Stimulated activated memory B cell treated with anti-CD40 and anti-IgM and Interleukin-4, amounts not matched to agents 10 μg/mL and 1 μg/mL and 100 μg/mL, for 72 hours (primary cell): ENCODE measurements at regions not wholly inside any gene's neighbourhood (a gene's known extent, or its start where the extent isn't known, plus 50 kb on each side); places are given as distances from the start of the nearest gene placed in this dataset.
"Not testable (repeated sequence)": the region's sequence is repeated elsewhere in the genome, so short reads cannot be mapped to it uniquely, and the experiment has no call there.

Experiments
- ATAC-seq: fragments of 150-1000 bp; cut with Tn5 transposase; 2 replicates; pipeline ENCODE4 v1.10.0; 2021
- H3K27ac Mint-ChIP-seq: one replicate; pipeline ENCODE4 v1.8.0; 2022; ENCODE audit warnings: mild to moderate bottlenecking, mixed read lengths
- H3K27me3 Mint-ChIP-seq: one replicate; pipeline ENCODE4 v1.8.0; 2022; ENCODE audit warnings: mixed read lengths
- H3K36me3 Mint-ChIP-seq: one replicate; pipeline ENCODE4 v1.8.0; 2022; ENCODE audit warnings: mixed read lengths
- H3K4me1 Mint-ChIP-seq: one replicate; pipeline ENCODE4 v1.8.0; 2022; ENCODE audit warnings: mixed read lengths
- H3K4me3 Mint-ChIP-seq: one replicate; pipeline ENCODE4 v1.8.0; 2022; ENCODE audit warnings: mild to moderate bottlenecking, moderate library complexity, mixed read lengths
- H3K9me3 Mint-ChIP-seq: one replicate; pipeline ENCODE4 v1.8.0; 2022; ENCODE audit warnings: mixed read lengths

DNA sequence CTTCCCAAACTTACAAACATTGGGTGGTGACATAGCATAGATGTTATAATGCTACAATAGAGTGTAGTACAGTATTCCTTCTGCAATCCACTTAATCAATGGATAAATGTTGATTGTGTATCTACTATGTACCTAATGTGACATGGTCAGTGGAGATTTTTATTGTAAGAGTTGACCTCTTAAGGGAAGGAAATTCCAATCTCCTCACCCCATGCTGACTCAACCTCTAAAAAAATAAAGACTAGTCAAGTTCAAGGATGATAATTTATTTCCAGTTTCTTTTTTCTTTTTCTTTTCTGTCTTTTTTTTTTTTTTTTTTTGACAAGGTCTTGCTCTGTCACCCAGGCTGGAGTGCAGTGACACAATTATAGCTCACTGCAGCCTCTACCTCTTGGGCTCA lies 206.5 kb upstream of the STS start:
- H3K27ac Mint-ChIP-seq: no peak overlapping the region
- H3K36me3 Mint-ChIP-seq: no peaks in the 10 kb centered on the region
- no peak for ATAC-seq
- H3K4me3 Mint-ChIP-seq: no peak overlapping the region
- H3K9me3 Mint-ChIP-seq: peaks cover 3% of the 10 kb centered on the region
- H3K27me3 Mint-ChIP-seq: no peaks in the 10 kb centered on the region
- no peaks in the 10 kb centered on the region for H3K4me1 Mint-ChIP-seq

DNA sequence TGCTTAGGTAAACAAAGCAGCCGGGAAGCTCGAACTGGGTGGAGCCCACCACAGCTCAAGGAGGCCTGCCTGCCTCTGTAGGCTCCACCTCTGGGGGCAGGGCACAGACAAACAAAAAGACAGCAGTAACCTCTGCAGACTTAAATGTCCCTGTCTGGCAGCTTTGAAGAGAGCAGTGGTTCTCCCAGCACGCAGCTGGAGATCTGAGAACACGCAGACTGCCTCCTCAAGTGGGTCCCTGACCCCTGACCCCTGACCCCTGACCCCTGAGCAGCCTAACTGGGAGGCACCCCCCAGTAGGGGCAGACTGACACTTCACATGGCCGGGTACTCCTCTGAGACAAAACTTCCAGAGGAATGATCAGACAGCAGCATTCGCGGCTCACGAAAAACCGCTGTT lies 214.6 kb upstream of the STS start:
- H3K4me1 Mint-ChIP-seq, ATAC-seq, H3K4me3 Mint-ChIP-seq, H3K27me3 Mint-ChIP-seq, H3K9me3 Mint-ChIP-seq, H3K36me3 Mint-ChIP-seq, H3K27ac Mint-ChIP-seq: not testable (repeated sequence)

DNA sequence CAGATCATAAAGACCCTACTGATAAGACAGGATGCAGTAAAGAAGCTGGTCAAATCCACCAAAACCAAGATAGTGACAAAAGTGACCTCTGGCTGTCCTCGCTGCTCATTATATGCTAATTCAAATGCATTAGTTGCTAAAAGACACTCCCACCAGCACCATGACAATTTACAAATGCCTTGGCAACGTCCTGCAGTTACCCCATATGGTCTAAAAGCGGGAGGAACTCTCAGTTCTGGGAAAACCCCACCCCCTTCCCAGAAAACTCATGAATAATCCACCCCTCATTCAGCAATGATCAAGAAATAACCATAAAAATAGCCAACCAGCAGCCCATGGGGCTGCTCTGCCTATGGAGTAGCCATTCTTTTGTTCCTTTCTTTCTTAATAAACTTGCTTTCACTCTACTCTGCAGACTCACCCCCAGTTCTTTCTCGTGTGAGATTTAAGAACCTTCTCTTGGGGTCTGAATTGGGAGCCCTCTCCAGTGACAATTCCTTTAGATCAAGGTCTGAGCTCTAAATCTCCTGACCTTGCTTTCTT lies 217.1 kb upstream of the STS start:
- no peak for ATAC-seq
- Mint-ChIP-seq H3K27ac (no peak overlapping the region), H3K9me3 (no peaks in the 10 kb centered on the region), H3K4me3 (no peak overlapping the region), H3K27me3 (no peaks in the 10 kb centered on the region), H3K4me1 (no peaks in the 10 kb centered on the region), H3K36me3 (no peaks in the 10 kb centered on the region)

DNA sequence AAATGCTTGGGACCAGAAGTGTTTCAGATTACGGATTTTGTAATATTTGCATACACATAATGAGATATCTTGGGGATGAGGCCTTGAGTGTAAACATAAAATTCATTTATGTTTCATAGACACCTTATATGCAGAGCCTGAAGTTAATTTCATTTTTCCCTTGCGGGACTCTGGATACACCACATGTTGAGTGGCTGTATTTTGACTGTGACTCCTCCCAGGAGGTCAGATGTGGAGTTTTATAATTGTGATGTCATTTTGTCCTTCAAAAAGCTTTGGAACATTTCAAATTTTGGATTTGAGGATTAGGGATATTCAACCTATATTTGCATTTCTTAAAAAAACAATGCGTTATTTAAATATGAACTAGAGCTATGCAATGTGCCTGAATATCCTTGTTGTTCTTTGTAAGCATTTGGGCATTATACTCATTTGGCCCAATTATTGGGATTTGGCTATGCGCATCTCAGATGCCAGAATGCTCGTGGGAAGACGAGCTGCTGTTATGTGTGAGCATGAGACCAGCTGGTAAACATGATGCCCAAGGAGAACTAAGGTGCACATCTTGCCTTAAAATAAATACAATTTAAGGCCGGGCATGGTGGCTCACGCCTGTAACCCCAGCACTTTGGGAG lies 223.0 kb upstream of the STS start:
- no peak overlapping the region for H3K27ac Mint-ChIP-seq
- no peaks in the 10 kb centered on the region for H3K9me3 Mint-ChIP-seq
- no peaks in the 10 kb centered on the region for H3K4me1 Mint-ChIP-seq
- no peaks in the 10 kb centered on the region for H3K27me3 Mint-ChIP-seq
- H3K36me3 Mint-ChIP-seq: no peaks in the 10 kb centered on the region
- H3K4me3 Mint-ChIP-seq: no peak overlapping the region
- no peak for ATAC-seq

DNA sequence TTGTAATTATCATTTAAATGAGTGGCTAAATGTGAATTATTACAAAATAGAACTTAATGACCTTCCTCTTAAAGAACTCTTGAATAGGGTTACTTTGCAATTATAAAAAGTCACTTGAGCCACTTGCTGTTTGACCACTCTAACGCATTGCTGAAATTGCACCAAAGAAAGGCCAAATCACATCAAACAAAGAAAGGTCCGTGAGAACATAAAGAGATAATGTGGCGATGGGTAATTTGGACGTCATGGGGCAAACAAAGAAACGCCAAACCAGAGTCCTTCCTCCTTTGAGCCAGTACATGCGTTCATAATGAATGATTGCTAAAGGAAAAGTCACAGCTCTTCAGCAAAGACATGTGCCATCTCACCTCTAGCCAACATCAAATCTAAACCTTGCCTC lies 229.8 kb upstream of the STS start:
- H3K27ac Mint-ChIP-seq: no peak overlapping the region
- no peaks in the 10 kb centered on the region for H3K27me3 Mint-ChIP-seq
- H3K36me3 Mint-ChIP-seq: no peaks in the 10 kb centered on the region
- H3K4me1 Mint-ChIP-seq: no peaks in the 10 kb centered on the region
- no peak for ATAC-seq
- H3K4me3 Mint-ChIP-seq: no peak overlapping the region
- no peaks in the 10 kb centered on the region for H3K9me3 Mint-ChIP-seq

DNA sequence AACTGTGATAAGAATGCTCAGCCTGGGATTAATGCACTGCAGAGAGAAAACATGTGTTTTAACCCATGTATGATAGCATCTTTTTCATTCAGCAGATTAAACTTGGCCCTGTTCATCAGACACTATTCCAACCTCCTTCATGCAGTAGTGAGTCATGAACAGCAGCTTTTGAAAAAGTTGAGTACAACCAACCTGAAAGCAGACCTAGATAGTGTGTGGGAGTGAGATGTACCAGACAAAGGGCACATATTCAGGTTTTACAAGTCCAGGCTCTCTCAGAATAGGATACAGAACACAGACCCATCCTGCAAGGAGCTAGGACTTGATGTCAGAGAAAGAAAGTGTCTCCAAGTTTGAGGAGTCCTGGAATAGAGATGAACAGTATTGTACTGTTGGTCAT lies 237.3 kb upstream of the STS start:
- Mint-ChIP-seq H3K36me3 (no peaks in the 10 kb centered on the region), H3K4me1 (peaks cover 5% of the 10 kb centered on the region), H3K27me3 (no peaks in the 10 kb centered on the region), H3K9me3 (no peaks in the 10 kb centered on the region), H3K27ac (no peak overlapping the region), H3K4me3 (no peak overlapping the region)
- no peak for ATAC-seq

DNA sequence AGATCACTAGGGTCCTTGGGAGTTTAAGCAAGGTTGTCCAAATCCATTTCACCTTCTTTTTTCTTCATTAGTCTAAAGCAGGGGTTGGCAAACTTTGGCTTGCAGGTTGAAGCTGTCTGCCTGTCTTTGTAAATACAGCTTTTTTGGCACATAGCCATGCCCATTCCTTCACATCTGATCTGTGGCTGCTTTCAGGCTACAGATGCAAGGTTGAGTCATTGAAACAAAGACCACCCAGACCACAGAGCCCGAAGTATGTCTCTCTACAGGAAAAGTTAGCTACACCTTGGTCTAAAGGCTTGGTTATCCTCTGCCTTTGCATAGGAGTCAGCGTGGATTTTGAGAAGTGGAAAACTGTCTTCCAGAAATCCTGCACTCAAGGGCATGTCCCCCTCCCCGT lies 238.1 kb upstream of the STS start:
- no peak for ATAC-seq
- Mint-ChIP-seq H3K9me3 (no peaks in the 10 kb centered on the region), H3K27me3 (no peaks in the 10 kb centered on the region), H3K36me3 (no peaks in the 10 kb centered on the region), H3K4me1 (peaks cover 5% of the 10 kb centered on the region), H3K4me3 (no peak overlapping the region), H3K27ac (no peak overlapping the region)

DNA sequence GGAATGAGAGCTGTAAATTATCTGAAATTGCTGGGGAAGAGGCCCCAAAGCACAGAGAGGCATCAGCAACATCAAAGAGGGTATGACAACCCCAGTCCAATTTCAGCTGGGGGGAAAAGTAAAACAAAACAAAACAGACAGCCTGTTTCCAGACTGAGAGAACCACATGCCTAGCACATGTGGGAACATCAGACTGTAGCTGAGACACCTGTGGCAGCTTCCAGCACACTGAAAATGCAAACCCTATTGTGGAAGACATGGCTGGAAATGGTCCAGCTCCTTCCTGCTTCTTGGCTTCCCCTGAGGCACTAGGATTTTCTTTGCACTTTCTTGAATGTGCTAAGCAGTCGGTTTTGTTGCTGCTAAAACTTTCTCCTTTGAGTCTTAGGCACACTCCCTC lies 240.9 kb upstream of the STS start:
- H3K9me3 Mint-ChIP-seq: no peaks in the 10 kb centered on the region
- H3K36me3 Mint-ChIP-seq: no peaks in the 10 kb centered on the region
- no peak for ATAC-seq
- no peaks in the 10 kb centered on the region for H3K27me3 Mint-ChIP-seq
- no peak overlapping the region for H3K4me3 Mint-ChIP-seq
- H3K27ac Mint-ChIP-seq: no peak overlapping the region
- H3K4me1 Mint-ChIP-seq: peaks cover 5% of the 10 kb centered on the region

DNA sequence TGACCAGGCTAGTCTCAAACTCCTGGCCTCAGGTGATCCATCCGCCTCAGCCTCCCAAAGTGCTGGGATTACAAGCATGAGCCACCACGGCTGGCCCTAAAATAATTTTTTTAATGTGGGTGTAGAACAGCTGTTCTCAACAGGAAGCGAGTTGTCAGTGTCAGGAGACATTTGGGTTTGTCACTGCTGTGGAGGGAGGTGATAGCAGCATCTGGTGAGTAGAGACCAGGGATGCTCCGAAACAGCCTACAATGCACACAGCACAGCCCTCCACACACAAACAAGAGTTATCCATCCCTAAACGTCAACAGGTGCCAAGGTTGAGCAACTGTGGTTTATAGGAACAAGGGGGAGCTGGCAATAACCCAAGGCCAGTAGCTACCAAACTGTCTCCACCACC lies 243.4 kb upstream of the STS start:
- no peaks in the 10 kb centered on the region for H3K27me3 Mint-ChIP-seq

DNA sequence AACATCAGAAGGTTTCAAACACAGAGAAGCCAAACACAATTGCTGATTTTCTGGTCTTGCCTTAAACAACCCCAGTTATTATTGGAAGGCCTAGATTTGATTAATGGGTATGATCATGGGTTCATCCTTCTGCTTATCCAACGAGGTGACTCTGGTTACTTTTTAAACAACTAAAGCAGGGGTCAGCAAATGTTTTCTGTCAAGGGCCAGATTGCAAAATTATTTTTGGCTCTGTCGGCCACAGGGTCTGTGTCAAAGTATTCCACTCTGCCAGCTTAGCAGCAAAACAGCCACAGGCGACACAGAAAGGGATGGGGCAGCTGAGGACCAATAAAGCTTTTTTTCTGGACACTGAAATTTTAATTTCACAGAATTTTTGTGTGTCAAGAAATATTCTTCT lies 249.1 kb upstream of the STS start:
- Mint-ChIP-seq H3K36me3 (no peaks in the 10 kb centered on the region), H3K27me3 (no peaks in the 10 kb centered on the region), H3K27ac (no peak overlapping the region), H3K4me3 (no peak overlapping the region), H3K9me3 (no peaks in the 10 kb centered on the region), H3K4me1 (no peaks in the 10 kb centered on the region)
- ATAC-seq: no peak

More for the DNA sequence above, 243.4 kb upstream of the STS start:
- H3K9me3 Mint-ChIP-seq: no peaks in the 10 kb centered on the region
- no peaks in the 10 kb centered on the region for H3K4me1 Mint-ChIP-seq
- no peaks in the 10 kb centered on the region for H3K36me3 Mint-ChIP-seq
- no peak for ATAC-seq
- H3K4me3 Mint-ChIP-seq: no peak overlapping the region
- no peak overlapping the region for H3K27ac Mint-ChIP-seq

DNA sequence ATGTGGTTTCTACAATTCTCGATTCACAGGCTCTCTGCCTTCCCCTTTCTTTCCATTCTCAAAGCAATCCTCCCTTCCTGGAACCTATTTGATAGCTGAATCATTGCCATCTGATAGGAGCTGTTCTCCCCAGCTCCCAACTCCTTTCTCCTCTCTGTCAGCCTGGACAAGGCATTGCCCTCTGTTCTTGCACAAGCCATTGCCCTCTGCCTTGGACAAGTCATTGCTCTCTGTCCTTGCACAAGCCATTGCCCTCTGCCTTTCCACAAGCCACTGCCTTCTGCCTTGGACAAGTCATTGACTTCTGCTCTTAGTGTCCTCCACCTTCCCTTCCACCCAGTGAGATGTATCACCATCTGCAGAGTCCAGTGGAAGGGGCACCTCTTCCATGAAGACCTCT lies 256.1 kb upstream of the STS start:
- Mint-ChIP-seq H3K36me3 (peaks cover 7% of the 10 kb centered on the region), H3K4me1 (no peaks in the 10 kb centered on the region), H3K4me3 (no peak overlapping the region), H3K27me3 (no peaks in the 10 kb centered on the region), H3K9me3 (peaks cover 9% of the 10 kb centered on the region), H3K27ac (no peak overlapping the region)
- ATAC-seq: no peak

DNA sequence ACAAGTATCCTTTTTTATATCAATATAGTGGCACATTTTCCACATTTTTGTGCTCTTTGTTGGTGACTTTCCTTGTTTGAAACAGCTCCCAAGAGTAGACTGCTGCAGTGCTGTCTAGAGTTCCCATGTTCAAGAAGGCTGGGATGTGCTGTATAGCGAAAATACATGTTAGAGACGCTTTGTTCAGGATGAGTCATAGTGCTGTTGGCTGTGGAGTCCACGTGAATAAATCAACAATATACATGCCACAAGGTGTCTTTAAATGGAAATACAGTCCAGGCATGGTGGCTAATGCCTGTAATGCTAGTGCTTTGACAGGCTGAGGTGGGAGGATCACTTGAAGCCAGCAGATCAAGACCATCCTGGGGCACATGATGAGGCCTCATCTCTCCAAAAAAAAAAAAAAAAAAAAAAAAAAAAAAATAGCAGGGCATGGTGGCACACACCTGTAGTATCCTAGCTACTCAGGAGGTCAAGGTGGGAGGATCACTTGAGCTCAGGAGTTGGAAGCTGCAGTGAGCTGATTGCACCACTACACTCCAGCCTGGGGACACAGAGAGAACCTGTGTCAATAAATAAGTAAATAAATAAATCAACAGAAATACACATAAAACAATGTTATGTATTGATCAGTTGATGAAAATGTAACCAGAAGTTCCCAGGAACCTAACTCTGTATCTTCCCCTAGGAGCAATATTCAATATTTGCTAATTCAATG lies 256.8 kb upstream of the STS start:
- H3K27me3 Mint-ChIP-seq: no peaks in the 10 kb centered on the region
- H3K36me3 Mint-ChIP-seq: peaks cover 7% of the 10 kb centered on the region
- H3K27ac Mint-ChIP-seq: no peak overlapping the region
- no peak overlapping the region for H3K4me3 Mint-ChIP-seq
- ATAC-seq: no peak
- peaks cover 9% of the 10 kb centered on the region for H3K9me3 Mint-ChIP-seq
- no peaks in the 10 kb centered on the region for H3K4me1 Mint-ChIP-seq

DNA sequence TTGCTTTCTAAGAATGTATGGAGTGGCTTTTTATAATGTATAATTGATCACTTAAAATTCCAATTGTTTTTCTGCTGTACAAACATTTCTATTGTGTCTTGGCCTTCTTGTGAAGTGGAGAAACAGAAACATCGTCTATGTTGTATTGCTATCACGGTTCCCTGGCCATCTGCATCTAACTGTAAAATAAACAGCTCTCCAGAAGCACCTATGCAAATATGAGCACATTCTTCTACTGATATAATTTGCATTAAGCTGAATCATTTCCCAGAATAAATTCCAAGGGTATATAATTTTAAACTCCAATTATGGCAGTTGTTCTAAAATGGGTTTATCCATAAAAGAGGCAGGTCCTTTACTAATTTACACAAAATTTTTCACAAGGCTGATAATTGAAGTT lies 261.6 kb upstream of the STS start:
- no peak overlapping the region for H3K4me3 Mint-ChIP-seq
- H3K4me1 Mint-ChIP-seq: no peaks in the 10 kb centered on the region
- H3K9me3 Mint-ChIP-seq: peaks cover 3% of the 10 kb centered on the region
- H3K27me3 Mint-ChIP-seq: no peaks in the 10 kb centered on the region
- H3K36me3 Mint-ChIP-seq: no peaks in the 10 kb centered on the region
- no peak overlapping the region for H3K27ac Mint-ChIP-seq
- no peak for ATAC-seq

DNA sequence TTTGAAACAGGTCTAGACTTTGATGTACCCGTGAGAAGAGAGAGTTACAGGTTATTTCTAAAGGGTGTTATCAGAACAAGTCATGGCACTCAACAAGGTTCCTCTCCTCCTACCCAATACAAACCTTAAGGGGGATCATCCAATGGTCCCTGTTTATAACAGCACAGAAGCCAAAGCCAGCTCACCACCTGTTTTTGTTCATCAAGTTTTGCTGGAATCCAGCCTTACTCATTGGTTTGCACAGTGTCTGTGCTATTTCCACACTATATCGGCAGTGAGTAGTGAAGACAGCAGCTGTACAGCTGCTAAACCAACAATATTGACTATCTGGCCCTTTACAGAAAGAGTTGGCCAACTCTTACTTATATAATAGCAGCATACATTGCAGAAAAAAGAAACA lies 262.1 kb upstream of the STS start:
- Mint-ChIP-seq H3K36me3 (no peaks in the 10 kb centered on the region), H3K27me3 (no peaks in the 10 kb centered on the region), H3K9me3 (peaks cover 3% of the 10 kb centered on the region), H3K4me1 (no peaks in the 10 kb centered on the region), H3K27ac (no peak overlapping the region), H3K4me3 (no peak overlapping the region)
- ATAC-seq: no peak

DNA sequence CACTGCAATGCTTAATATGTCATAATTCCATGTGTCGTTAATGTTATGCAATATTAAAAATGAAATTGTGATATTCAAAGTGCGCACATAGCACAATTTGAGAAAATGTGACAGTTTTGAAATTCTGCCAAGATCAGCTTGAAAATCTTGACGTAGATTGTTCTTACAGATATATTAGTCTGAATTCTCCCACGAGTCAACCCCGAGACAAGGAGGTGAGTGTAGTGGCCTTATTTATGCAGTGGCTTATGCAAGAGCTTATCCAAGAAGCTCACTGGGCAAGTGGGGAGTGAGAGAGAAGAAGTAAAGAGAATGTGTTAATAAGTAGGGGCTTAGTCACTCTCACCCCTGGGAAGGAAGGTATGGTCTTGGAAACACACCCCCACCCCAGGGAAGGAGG lies 286.1 kb upstream of the STS start:
- H3K36me3 Mint-ChIP-seq: no peaks in the 10 kb centered on the region
- no peak overlapping the region for H3K4me3 Mint-ChIP-seq
- no peak overlapping the region for H3K27ac Mint-ChIP-seq
- H3K9me3 Mint-ChIP-seq: no peaks in the 10 kb centered on the region
- H3K27me3 Mint-ChIP-seq: no peaks in the 10 kb centered on the region
- no peaks in the 10 kb centered on the region for H3K4me1 Mint-ChIP-seq
- ATAC-seq: no peak

DNA sequence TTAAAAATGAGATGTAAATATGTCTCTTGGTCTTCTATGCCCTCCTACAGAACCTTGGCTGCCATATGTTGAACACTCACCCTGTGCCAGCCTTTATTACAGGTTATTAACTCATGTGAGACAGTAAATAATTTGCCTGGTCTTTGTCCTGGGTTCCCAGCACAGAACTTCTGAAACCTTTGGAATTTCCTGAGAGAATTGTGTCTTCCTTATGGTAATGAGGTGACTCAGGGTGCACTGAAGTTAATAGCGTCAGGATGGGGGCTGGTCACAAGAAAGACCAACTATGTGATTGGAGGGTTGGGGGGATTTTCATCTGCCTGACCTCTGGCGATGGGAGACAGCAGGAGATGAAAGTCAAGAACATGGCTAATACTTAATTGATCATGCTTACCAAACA lies 289.8 kb upstream of the STS start:
- no peaks in the 10 kb centered on the region for H3K9me3 Mint-ChIP-seq
- no peak overlapping the region for H3K4me3 Mint-ChIP-seq
- no peaks in the 10 kb centered on the region for H3K36me3 Mint-ChIP-seq
- H3K27ac Mint-ChIP-seq: no peak overlapping the region
- H3K27me3 Mint-ChIP-seq: no peaks in the 10 kb centered on the region
- peaks cover 17% of the 10 kb centered on the region for H3K4me1 Mint-ChIP-seq
- ATAC-seq: no peak
